HG03469 (cell line): ENCODE measurements at regions not wholly inside any gene's neighbourhood (a gene's known extent, or its start where the extent isn't known, plus 50 kb on each side); places are given as distances from the start of the nearest gene placed in this dataset.
"Not testable (repeated sequence)": the region's sequence is repeated elsewhere in the genome, so short reads cannot be mapped to it uniquely, and the experiment has no call there.

Experiments
- ATAC-seq: cut with Tn5 transposase; IDR thresholded peaks from one replicate; pipeline ENCODE4 v1.9.1; 2021; ENCODE audit warnings: mild to moderate bottlenecking, moderate library complexity, moderate number of reproducible peaks; ENCODE audit not compliant: unreplicated experiment

DNA sequence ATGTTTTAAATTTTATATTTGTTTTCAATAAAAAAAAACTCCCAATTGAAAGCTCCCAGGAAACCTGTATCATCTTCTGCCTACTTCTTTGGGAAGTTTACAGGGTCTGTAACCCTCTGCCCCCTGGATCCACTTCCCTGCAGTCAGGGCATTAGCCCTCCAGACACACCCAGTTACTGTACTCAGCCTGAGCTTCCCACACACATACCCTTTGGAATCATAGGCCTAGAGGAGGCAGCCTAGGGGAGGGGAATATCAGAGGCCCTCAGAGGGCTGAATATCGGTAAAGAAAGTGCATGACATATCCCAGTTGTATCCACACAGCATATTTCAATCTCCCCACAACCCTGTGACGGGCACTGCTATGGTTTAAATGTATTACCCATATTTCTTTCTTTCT is 56.2 kb upstream of the TFPI start:
- ATAC-seq: not testable (repeated sequence)

- no peak for ATAC-seq
Measured at GRCh38 chr2:187612857-187613256, 58.6 kb upstream of the TFPI start.

DNA sequence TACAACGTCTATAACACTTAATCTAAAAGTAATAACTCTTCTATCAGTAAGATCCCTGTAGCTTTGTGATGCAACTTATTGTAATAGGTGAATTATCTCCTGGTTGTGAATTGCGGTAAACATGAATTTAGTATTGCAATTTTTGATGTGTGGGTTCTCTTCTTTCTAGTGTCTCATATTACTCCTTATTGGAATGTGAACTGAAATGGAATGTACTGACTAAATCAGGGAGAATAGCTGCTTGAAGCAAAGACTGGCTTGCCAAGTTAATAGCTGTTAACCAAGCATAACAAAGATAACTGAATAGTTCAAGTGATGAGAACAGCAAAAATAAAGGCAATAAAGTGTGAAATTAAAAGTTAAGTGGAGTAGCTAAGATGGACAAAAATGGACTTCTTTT is 60.5 kb upstream of the TFPI start:
- no peak for ATAC-seq

- ATAC-seq: no peak
Measured at GRCh38 chr2:187615364-187615763, 61.1 kb upstream of the TFPI start.

- ATAC-seq: no peak
Measured at GRCh38 chr2:187615902-187616301, 61.7 kb upstream of the TFPI start.

- no peak for ATAC-seq
Measured at GRCh38 chr2:187617120-187617519, 62.9 kb upstream of the TFPI start.

- no peak for ATAC-seq
Measured at GRCh38 chr2:187617905-187618304, 63.7 kb upstream of the TFPI start.

- no peak for ATAC-seq
Measured at GRCh38 chr2:187618813-187619212, 64.6 kb upstream of the TFPI start.

GRCh38 chr2:187627153-187627552 is 72.9 kb upstream of the TFPI start:
- ATAC-seq: no peak

- ATAC-seq: not testable (repeated sequence)
Measured at GRCh38 chr2:187636731-187637391, 82.6 kb upstream of the TFPI start.

DNA sequence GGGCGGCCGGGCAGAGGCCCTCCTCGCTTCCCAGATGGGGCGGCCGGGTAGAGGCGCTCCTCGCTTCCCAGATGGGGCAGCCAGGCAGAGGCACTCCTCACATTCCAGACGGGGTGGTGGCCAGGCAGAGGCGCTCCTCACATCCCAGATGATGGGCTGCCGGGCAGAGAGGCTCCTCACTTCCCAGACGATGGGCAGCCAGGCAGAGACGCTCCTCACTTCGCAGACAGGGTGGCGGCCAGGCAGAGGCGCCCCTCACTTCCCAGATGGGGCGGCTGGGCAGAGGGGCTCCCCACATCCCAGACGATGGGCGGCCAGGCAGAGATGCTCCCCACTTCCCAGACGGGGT is 83.1 kb upstream of the TFPI start:
- not testable (repeated sequence) for ATAC-seq

DNA sequence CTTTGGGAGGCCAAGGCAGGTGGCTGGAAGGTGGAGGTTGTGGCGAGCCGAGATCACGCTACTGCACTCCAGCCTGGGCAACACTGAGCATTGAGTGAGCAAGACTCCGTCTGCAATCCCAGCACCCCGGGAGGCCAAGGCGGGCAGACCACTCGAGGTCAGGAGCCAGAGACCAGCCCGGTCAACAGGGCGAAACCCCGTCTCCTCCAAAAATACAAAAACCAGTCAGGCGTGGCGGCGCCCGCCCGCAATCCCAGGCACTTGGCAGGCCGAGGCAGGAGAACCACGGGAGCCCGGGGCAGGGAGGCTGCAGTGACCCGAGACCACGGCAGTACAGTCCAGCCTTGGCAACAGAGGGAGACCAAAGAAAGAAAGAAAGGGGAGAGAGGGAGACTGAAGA is 83.5 kb upstream of the TFPI start:
- not testable (repeated sequence) for ATAC-seq

DNA sequence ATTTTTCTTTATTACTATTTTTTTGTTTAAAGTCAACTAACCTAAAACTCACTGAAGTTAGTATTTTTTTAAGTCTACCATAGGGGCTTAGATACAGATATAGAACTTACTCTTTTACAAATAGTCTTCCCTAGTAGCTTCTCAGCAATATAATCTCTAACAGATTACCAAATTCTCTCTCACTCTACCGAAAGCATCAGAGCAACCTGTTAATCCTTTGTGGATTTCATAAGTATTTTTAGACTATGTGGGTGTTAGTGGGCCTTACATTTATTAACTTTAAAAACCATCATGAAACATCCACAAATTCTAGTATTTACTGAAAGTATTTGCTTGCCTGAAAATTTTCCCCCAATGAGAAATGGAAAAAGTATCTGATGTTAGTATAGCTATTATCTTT is 84.6 kb upstream of the TFPI start:
- no peak for ATAC-seq

DNA sequence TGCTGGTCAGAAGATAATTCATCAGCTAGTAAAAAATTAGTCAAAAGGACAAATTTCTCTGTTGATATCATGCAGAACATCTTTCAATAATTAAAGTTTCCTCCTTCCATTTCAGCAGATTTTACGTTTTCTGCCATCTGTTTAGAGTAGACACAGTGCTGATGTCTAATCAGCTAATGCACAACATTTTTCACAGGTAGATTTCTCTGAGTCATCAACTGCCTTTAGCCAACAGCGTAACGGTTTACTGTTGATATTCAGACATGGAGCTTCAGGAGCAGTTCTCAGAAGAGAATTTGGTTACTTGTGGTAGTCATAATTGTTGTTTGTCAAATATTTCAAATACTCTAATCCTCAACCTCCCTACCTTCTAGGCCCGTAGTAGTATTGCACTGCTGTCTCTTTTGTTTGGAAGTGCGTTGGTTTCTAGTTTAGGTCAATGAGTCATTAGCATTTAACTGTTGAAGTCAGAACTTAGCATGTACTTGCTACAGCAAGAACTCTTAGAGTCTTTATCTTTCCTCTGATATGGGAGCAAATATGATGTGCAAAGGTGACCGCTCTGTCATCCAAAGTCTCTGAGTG is 86.8 kb upstream of the TFPI start:
- ATAC-seq: no peak

DNA sequence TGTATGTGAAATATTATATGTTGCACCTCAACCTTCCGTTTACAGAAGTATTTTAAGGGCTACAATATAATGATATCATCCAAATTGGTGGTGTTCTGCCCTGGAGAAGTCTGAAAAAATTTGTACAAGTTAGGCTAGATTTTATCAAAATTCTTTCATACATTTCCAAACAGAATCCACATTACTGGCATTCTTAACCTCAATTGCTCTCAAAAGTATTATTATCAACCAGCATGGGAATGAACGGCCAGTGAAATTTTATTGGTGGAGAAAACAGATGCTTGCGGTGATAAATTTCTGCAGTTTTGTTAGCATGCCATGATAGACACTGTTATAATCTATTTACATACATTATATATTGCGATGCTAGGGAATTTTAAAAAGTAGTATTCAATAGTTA is 88.3 kb upstream of the TFPI start:
- ATAC-seq: no peak

GRCh38 chr2:187644486-187644885 is 90.3 kb upstream of the TFPI start:
- no peak for ATAC-seq

DNA sequence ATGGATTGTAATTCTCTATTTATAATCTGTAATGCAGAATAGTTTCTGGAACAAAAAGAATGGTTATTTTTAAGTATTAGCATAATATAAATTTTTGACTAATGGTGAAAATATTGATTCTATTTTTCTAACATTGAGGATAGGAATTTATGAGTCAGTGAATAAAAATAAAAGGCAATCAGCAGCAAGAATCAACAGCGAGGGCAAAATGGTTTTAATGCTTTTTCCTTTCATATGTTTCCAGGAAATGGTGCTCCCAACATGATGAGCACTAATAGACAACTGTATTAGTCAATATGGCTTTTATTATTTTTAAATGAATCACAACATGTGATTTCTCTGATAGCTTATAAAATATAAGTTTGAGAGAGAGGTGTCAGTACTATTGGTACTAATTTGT is 90.7 kb upstream of the TFPI start:
- no peak for ATAC-seq

GRCh38 chr2:187646556-187646955 is 92.3 kb upstream of the TFPI start:
- no peak for ATAC-seq

- no peak for ATAC-seq
Measured at GRCh38 chr2:187654535-187654934, 100.3 kb upstream of the TFPI start.

DNA sequence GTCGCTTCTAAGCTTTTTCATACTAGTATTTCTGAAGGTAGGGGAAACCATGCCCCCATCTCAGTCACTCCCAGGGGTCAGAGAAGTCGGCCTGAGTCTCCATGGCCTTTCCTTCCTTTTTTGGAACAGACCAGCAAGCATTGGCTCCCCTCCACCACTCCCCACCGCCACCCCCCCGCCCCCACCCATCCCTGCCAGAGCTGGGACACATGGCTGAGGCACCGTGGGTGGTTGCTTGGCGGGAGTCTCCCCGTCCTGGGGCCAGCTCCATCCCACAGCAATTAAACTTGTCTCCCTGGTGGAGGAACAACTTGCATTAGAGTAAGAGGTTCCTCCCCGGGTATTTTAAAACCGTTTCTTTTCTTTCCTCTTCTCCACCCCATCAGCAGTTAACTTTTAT is 100.8 kb upstream of the TFPI start:
- ATAC-seq: no peak

DNA sequence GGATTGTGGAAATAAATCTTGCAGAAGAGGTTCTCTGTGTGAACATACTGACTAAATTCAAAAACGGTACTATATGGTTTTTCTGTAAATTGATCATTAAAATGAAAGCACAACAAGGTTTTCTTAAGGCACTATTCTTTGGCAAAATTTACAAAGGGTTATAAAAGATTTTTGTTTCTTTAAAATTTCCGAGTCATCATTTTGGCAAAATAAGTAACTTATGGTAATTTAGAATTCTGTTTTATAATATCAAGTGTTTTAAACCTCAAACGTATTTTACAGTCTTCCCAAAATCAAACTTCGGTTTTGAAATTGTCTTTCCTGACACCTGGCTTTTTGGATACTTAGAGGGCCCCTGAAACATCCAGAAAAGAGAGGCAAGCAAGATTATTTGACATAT is 101.9 kb upstream of the TFPI start:
- no peak for ATAC-seq

- no peak for ATAC-seq
Measured at GRCh38 chr2:187658952-187659525, 104.8 kb upstream of the TFPI start.

DNA sequence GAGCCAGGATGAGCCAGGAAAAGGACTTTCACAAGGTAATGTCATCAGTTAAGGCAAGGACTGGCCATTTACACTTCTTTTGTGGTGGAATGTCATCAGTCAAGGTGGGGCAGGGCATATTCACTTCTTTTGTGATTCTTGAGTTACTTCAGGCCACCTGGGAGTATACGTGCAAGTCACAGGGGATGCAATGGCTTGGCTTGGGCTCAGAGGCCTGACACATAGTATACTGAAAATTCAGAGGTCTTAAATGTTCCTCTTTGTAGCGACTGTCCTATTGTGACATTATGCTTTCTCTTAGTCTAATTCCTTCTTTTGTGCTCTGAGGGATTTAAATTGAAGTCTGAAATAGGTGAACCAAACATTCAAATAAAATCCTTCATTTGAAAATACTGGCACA is 121.8 kb upstream of the TFPI start:
- ATAC-seq: not testable (repeated sequence)
